ENCODE measurements at regions not wholly inside any gene's neighbourhood (a gene's known extent, or its start where the extent isn't known, plus 50 kb on each side); places are given as distances from the start of the nearest gene placed in this dataset.

DNA sequence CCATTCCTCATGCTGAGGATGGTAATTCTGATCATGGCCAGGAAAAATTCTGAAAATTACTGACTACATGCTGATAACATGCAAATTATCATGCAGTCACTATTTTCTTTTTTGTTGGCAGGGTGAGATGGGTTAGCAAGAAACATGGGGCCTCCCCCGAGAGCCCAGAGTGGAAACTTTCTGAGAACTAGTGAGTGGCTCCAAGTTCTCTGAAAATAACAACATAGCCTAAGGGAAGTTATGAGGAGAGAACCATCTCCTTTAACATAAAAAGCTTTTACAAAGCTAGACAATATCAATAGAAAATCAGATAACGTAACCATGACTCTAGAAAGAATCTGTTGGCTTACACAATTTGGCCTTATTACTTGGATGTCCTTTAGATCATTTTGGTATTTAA is 254.2 kb downstream of the PLOD2 start:
- TF ChIP-seq, protein P1, sequence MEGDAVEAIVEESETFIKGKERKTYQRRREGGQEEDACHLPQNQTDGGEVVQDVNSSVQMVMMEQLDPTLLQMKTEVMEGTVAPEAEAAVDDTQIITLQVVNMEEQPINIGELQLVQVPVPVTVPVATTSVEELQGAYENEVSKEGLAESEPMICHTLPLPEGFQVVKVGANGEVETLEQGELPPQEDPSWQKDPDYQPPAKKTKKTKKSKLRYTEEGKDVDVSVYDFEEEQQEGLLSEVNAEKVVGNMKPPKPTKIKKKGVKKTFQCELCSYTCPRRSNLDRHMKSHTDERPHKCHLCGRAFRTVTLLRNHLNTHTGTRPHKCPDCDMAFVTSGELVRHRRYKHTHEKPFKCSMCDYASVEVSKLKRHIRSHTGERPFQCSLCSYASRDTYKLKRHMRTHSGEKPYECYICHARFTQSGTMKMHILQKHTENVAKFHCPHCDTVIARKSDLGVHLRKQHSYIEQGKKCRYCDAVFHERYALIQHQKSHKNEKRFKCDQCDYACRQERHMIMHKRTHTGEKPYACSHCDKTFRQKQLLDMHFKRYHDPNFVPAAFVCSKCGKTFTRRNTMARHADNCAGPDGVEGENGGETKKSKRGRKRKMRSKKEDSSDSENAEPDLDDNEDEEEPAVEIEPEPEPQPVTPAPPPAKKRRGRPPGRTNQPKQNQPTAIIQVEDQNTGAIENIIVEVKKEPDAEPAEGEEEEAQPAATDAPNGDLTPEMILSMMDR (IDR thresholded peaks at IDR 0.05), result no peak
- TF ChIP-seq ZFX (IDR thresholded peaks at IDR 0.05; ENCODE audit: borderline replicate concordance), result no peak

Data from 22Rv1 (cell line).